GM18517 (cell line): ENCODE measurements at regions not wholly inside any gene's neighbourhood (a gene's known extent, or its start where the extent isn't known, plus 50 kb on each side); places are given as distances from the start of the nearest gene placed in this dataset.
"Not testable (repeated sequence)": the region's sequence is repeated elsewhere in the genome, so short reads cannot be mapped to it uniquely, and the experiment has no call there.

Source experiments
- ATAC-seq: cut with Tn5 transposase; IDR thresholded peaks from one replicate; pipeline ENCODE4 v1.9.1; 2021; ENCODE audit warnings: mild to moderate bottlenecking, moderate library complexity; ENCODE audit not compliant: unreplicated experiment

GRCh38 chr5:87756951-87757350, 344.2 kb upstream of the CCNH start:
- no peak for ATAC-seq

DNA sequence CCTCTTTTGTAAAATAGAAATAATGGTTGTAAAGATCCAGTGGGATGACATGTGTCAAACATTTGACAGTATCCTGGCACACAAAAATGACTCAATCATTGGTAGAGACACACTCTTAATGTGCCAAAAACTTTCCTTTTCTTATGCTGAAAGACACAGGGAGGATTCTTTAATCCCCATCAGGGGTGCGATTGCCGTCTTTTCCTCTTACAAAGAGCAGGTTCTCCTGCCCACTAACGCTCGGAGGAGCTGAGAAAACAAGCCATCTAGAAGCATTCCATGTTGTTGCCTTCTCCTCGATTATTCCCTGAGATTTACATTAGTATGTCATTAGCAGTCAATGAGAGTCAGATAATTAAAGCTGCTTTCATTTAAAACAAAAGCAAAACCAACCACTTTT, 342.6 kb upstream of the CCNH start:
- ATAC-seq, result no peak

GRCh38 chr5:87754009-87754757, 341.5 kb upstream of the CCNH start:
- ATAC-seq, result no peak

GRCh38 chr5:87752362-87752761, 339.6 kb upstream of the CCNH start:
- ATAC-seq, result no peak

- no peak for ATAC-seq
Observed at GRCh38 chr5:87751824-87752223, 339.1 kb upstream of the CCNH start.

GRCh38 chr5:87746891-87747377, 334.2 kb upstream of the CCNH start:
- no peak for ATAC-seq

DNA sequence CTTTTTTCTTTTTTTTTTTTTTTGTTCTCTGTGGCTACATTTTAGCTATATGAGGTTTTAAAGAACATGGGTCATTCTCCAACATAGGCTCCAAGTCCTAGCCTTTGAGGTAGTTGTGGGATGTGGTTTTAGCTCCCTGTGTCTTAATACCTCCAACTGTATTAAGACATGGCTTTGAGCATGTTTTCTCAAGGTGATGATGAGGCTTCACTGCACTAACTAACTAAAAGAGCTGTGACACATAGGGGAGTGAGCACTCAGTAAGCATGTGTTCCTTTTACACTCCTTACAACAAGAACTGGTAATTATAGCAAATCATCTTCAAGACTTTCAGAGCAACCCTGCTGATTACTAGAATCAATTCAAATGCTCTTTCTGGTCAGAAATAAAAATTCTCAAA, 333.6 kb upstream of the CCNH start:
- ATAC-seq, result no peak

DNA sequence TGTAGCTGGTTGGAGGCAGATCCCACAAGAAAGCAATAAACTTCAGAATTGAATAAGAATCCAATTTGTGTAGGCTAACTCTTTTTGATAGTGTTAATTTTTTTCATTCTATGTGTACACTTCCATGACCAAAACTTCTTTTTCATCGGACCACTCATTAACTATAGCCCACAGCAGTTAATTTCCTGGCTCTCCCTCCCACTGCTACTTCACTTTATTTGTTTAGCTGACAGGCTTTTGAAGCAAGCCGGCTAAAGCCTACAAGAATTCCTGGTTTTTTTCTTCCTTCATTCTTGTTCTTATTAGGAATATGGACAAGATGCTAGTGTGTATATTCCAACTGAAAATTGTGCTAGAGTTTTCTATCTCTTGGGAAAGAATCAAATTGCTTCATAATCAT, 329.2 kb upstream of the CCNH start:
- no peak for ATAC-seq

GRCh38 chr5:87735923-87736322, 323.2 kb upstream of the CCNH start:
- no peak for ATAC-seq

DNA sequence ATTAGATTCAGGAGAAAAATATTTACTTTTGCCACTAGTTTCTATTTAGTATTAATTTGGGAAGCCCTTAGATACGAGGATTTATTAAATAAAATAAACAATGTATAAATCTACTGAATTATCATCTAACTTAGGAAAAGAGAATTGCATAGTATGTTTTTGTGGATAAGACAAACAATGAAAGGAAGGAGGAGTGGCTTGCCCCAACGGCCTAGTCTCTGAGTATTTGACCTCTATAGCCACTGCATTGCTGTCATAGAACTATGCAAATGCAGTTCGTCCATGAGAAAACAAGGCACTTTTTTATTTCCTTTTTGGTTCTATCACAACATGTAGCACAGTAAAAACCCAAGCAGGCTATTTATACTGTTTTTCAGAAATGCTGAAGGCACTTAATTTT, 321.2 kb upstream of the CCNH start:
- ATAC-seq, result no peak

DNA sequence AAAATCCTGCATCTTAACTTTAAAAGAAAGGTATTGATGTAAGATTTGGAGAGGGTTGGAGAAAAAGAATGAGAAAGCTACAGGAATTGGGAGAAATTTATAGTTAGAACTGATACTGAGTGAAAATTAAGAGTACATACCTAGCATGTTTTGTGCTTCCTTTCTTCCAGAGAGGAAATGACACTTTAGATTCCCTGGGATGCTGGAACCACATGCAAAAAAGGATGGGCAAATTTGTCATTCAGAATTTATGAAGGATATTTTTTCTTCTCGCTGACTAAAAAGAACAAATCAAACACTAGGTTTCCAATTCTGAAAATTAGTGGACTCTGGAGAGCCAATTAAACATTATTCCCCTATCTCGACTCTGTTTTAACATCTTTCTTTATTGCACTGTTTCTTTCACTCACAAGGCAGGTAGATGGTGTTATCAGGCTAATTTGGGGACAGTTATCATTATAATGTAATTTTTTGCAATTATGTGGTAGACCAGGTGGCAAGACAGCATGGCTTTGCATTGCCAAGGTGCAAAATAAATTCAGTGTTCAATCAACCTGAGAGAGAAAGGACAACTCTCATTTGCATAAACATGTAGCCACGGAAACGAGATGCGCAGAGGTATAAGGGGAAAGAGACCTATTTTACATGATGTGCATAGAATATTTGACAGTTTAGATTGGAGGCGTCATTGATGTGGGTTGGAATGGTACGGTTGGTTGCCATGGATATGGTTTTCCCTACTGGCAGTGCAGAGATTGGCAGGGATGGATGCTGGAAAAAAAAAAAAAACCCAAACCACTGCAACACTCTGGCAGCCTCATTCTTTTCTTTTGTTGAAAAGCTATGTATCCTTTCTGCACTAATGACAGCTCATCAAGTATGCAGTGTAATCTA, 320.4 kb upstream of the CCNH start:
- no peak for ATAC-seq

DNA sequence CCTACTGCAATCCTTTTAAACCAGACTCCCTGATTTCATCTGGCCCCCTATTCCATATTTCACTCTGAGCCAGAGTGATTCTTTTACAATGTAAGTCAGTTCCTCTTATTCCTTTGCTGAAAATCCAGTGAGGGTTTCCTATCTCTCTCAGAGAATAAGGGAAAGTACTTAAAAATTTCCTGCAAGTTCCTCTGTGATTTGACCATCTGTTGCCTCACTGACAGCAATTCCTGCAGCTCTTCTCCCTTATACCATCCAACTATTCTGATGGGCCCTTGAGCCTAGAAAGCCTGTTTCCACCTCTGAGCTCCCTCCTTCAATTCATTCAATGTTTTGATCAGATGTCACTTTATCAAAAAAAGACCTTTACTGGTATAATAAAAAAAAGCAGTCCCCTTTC, 317.1 kb upstream of the CCNH start:
- ATAC-seq, result no peak

DNA sequence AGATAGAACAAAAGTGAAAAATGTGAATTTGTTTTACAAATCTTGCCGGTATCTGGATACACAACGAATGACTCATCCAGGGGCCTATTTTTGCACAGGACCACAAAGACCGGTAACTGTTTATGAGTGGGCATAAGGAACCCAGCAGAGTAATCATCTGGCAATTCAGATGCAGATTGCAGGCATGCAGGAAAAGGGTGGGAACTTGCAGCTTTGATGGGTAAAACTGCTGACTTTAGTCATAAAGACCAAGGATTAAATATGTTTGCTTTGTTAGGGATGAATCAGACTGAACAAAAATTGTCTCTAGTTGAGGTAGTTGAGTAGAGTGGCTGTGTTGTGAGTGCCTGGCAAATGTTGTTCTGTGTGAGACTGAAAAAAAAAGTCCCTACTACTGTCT, 309.6 kb upstream of the CCNH start:
- ATAC-seq, result no peak

GRCh38 chr5:87718224-87718925, 305.6 kb upstream of the CCNH start:
- ATAC-seq, result not testable (repeated sequence)

- no peak for ATAC-seq
Observed at GRCh38 chr5:87717761-87718160, 305.0 kb upstream of the CCNH start.

DNA sequence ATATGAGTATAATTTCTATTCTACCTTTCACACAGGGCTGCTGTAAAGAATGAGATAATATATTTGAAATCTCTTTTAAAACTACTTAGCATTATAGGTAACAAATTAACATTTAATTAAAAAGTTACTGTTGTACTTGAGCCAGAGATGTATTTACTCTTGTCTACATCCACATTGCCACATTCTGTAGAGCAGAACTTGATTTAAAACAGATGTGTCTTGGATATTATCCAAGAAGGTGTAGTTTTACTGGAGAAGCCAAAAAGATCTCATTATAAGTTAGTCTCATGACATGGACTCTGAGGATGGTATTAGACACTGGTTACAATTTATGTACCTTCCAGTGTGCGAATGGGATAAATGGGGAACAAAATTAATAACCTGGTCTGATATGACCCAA, 293.1 kb upstream of the CCNH start:
- ATAC-seq, result no peak

- peak; percentile 96 for ATAC-seq
Observed at GRCh38 chr5:87686975-87687374, 274.2 kb upstream of the CCNH start.

DNA sequence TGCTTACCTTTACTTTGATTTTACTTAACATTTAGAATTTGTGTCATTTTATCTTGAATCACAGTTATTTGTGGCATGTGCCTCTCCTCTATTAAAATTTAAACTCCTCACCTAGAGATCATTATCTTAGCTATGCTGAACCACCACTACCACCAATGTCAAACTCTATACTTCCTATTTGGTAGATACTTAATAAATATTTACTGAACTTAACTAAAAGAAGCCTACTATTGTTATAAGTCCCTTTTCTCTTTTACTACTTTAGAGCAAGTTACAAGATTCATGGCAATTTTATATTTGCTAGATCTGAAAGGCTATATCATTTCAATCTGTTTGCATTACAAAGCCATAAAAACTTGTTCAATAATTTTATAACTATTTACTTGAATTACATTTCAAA, 273.3 kb upstream of the CCNH start:
- ATAC-seq, result no peak

DNA sequence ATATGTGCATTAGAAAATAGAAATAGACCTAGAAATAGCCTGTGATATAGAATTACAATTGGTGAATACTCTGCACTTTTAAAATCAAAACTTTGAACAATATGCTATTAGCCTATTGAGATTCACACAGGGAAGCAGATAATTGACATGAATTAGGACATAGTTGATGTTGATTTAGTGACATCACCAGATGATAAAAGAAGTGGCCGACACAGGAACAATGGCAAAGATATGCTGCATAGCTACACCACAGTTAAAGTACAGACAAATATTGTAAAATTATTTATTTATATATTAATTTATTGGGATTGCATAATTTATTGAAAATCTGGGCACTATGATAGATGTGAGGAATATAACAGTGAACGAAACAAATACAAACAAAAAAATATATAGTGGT, 261.5 kb upstream of the CCNH start:
- no peak for ATAC-seq

- ATAC-seq, result no peak
Observed at GRCh38 chr5:87671146-87671545, 258.4 kb upstream of the CCNH start.

- ATAC-seq, result no peak
Observed at GRCh38 chr5:87665166-87665565, 252.4 kb upstream of the CCNH start.
